HG02642 (cell line): ENCODE measurements at regions not wholly inside any gene's neighbourhood (a gene's known extent, or its start where the extent isn't known, plus 50 kb on each side); places are given as distances from the start of the nearest gene placed in this dataset.

Experiments used
- ATAC-seq: cut with Tn5 transposase; IDR thresholded peaks from one replicate; pipeline ENCODE4 v1.9.1; 2021; ENCODE audit warnings: mild to moderate bottlenecking; ENCODE audit not compliant: unreplicated experiment, poor library complexity

- no peak for ATAC-seq
These were observed 220.5 kb downstream of the SLC6A15 start for GRCh38 chr12:84692071-84692470.

GRCh38 chr12:84691266-84691665 is 221.3 kb downstream of the SLC6A15 start:
- no peak for ATAC-seq

GRCh38 chr12:84689638-84690037 is 223.0 kb downstream of the SLC6A15 start:
- ATAC-seq, result no peak

- ATAC-seq, result no peak
These were observed 227.2 kb downstream of the SLC6A15 start for GRCh38 chr12:84685379-84685778.

GRCh38 chr12:84676787-84677186 is 235.8 kb downstream of the SLC6A15 start:
- ATAC-seq, result no peak

- ATAC-seq, result no peak
These were observed 250.8 kb downstream of the SLC6A15 start for GRCh38 chr12:84661786-84662185.

GRCh38 chr12:84660139-84660538 is 252.5 kb downstream of the SLC6A15 start:
- no peak for ATAC-seq

- no peak for ATAC-seq
These were observed 253.7 kb downstream of the SLC6A15 start for GRCh38 chr12:84658877-84659276.

GRCh38 chr12:84656705-84657104 is 255.9 kb downstream of the SLC6A15 start:
- ATAC-seq, result no peak

- no peak for ATAC-seq
These were observed 259.1 kb downstream of the SLC6A15 start for GRCh38 chr12:84653482-84653881.

GRCh38 chr12:84648425-84648824 is 264.2 kb downstream of the SLC6A15 start:
- ATAC-seq, result no peak

- no peak for ATAC-seq
These were observed 267.7 kb downstream of the SLC6A15 start for GRCh38 chr12:84644908-84645307.

GRCh38 chr12:84643993-84644392 is 268.6 kb downstream of the SLC6A15 start:
- no peak for ATAC-seq

- no peak for ATAC-seq
These were observed 270.6 kb downstream of the SLC6A15 start for GRCh38 chr12:84641940-84642545.

- no peak for ATAC-seq
These were observed 273.7 kb downstream of the SLC6A15 start for GRCh38 chr12:84638811-84639368.

- no peak for ATAC-seq
These were observed 274.7 kb downstream of the SLC6A15 start for GRCh38 chr12:84637926-84638325.

- no peak for ATAC-seq
These were observed 275.8 kb downstream of the SLC6A15 start for GRCh38 chr12:84636801-84637290.

GRCh38 chr12:84634526-84634925 is 278.1 kb downstream of the SLC6A15 start:
- ATAC-seq, result no peak

- no peak for ATAC-seq
These were observed 280.0 kb downstream of the SLC6A15 start for GRCh38 chr12:84632556-84632955.

GRCh38 chr12:84631020-84631419 is 281.6 kb downstream of the SLC6A15 start:
- no peak for ATAC-seq

GRCh38 chr12:84627593-84627992 is 285.0 kb downstream of the SLC6A15 start:
- ATAC-seq, result no peak

GRCh38 chr12:84624601-84625000 is 288.0 kb downstream of the SLC6A15 start:
- ATAC-seq, result no peak
